Calu3 (cell line): ENCODE measurements at regions not wholly inside any gene's neighbourhood (a gene's known extent, or its start where the extent isn't known, plus 50 kb on each side); places are given as distances from the start of the nearest gene placed in this dataset.
"Not testable (repeated sequence)": the region's sequence is repeated elsewhere in the genome, so short reads cannot be mapped to it uniquely, and the experiment has no call there.

Source experiments
- BruUV-seq: library from RNA; stranded (reverse); fragments of 400-500 nt; replicated peaks from 2 replicates; lab custom pipeline; 2021; lab: Mats Ljungman, UMichigan
- CTCF ChIA-PET: fragments of 300-600 bp; sonication (Branson Sonifier 250); formaldehyde crosslinking; loops from one replicate; lab custom pipeline; 2022; ENCODE audit warnings: antibody characterized with exemption; lab: Charles Lee
- DNase-seq: peaks from one replicate; pipeline ENCODE4 v3.0.0; 2022
- H3K27ac Mint-ChIP-seq: one replicate; pipeline ENCODE4 v1.8.0; 2022; ENCODE audit warnings: mixed read lengths; ENCODE audit not compliant: unreplicated experiment
- H3K27me3 Mint-ChIP-seq: one replicate; pipeline ENCODE4 v1.8.0; 2022; ENCODE audit warnings: mixed read lengths; ENCODE audit not compliant: unreplicated experiment
- H3K36me3 Mint-ChIP-seq: one replicate; pipeline ENCODE4 v1.8.0; 2022; ENCODE audit warnings: mild to moderate bottlenecking, moderate library complexity, mixed read lengths; ENCODE audit not compliant: insufficient read depth, unreplicated experiment
- H3K4me1 Mint-ChIP-seq: one replicate; pipeline ENCODE4 v1.8.0; 2022; ENCODE audit warnings: mild to moderate bottlenecking, low read depth, mixed read lengths; ENCODE audit not compliant: unreplicated experiment
- H3K4me3 Mint-ChIP-seq: one replicate; pipeline ENCODE4 v1.8.0; 2022; ENCODE audit warnings: mild to moderate bottlenecking, low read depth, moderate library complexity, mixed read lengths; ENCODE audit not compliant: unreplicated experiment
- H3K9me3 Mint-ChIP-seq: one replicate; pipeline ENCODE4 v1.8.0; 2022; ENCODE audit warnings: low read depth, mixed read lengths; ENCODE audit not compliant: unreplicated experiment
- CTCF ChIP-seq: fragments of 200-600 bp; IDR thresholded peaks from one replicate; pipeline ENCODE4 v1.8.0; 2022; ENCODE audit warnings: antibody characterized with exemption; ENCODE audit not compliant: unreplicated experiment
- intact Hi-C: fragments of 100-400 bp; cut with micrococcal nuclease; formaldehyde crosslinking; loops from one replicate; pipeline ENCODE4 v1.10.0; 2022; ENCODE audit not compliant: unreplicated experiment

- no peaks in the 10 kb centered on the region for H3K27me3 Mint-ChIP-seq
- TF ChIP-seq CTCF = no peak
- H3K4me1 Mint-ChIP-seq = no peaks in the 10 kb centered on the region
- H3K36me3 Mint-ChIP-seq = no peaks in the 10 kb centered on the region
- CTCF ChIA-PET = no interaction called here
- no peaks in the 10 kb centered on the region for H3K9me3 Mint-ChIP-seq
- DNase-seq = no peak
- H3K4me3 Mint-ChIP-seq = no peak overlapping the region
- intact Hi-C loops = no loop called here
- no TSS peak for BruUV-seq
- no peak overlapping the region for H3K27ac Mint-ChIP-seq
Observed at GRCh38 chr9:29394855-29395254, 1821.6 kb upstream of the C9orf72 start.

GRCh38 chr9:29397148-29397547 is 1823.9 kb upstream of the C9orf72 start:
- intact Hi-C loops = no loop called here
- CTCF ChIA-PET = no interaction called here
- no TSS peak for BruUV-seq
- Mint-ChIP-seq H3K27ac (no peak overlapping the region), H3K4me1 (no peaks in the 10 kb centered on the region), H3K27me3 (no peaks in the 10 kb centered on the region), H3K9me3 (peaks cover 2% of the 10 kb centered on the region), H3K36me3 (no peaks in the 10 kb centered on the region), H3K4me3 (no peak overlapping the region)
- DNase-seq = no peak
- TF ChIP-seq CTCF = no peak

GRCh38 chr9:29416204-29416603 is 1842.9 kb upstream of the C9orf72 start:
- intact Hi-C loops = no loop called here
- BruUV-seq = no TSS peak
- Mint-ChIP-seq H3K27me3 (no peaks in the 10 kb centered on the region), H3K36me3 (no peaks in the 10 kb centered on the region), H3K4me3 (no peak overlapping the region), H3K9me3 (no peaks in the 10 kb centered on the region), H3K27ac (no peak overlapping the region), H3K4me1 (no peaks in the 10 kb centered on the region)
- CTCF ChIA-PET = no interaction called here
- no peak for DNase-seq
- TF ChIP-seq CTCF = no peak

- Mint-ChIP-seq H3K36me3 (no peaks in the 10 kb centered on the region), H3K4me3 (no peak overlapping the region), H3K4me1 (no peaks in the 10 kb centered on the region), H3K27me3 (no peaks in the 10 kb centered on the region), H3K27ac (no peak overlapping the region), H3K9me3 (no peaks in the 10 kb centered on the region)
- CTCF ChIA-PET = interaction anchor here (0.7 kb wide), 1 partner anchor 8 kb away, joined by 4 read pairs; no protein-coding TSS in a partner anchor
- no peak for DNase-seq
- intact Hi-C loops = no loop called here
- no peak for TF ChIP-seq CTCF
- no TSS peak for BruUV-seq
Observed at GRCh38 chr9:29422438-29422837, 1849.2 kb upstream of the C9orf72 start.

- Mint-ChIP-seq H3K36me3 (no peaks in the 10 kb centered on the region), H3K27ac (no peak overlapping the region), H3K9me3 (no peaks in the 10 kb centered on the region), H3K4me3 (no peak overlapping the region), H3K27me3 (no peaks in the 10 kb centered on the region), H3K4me1 (no peaks in the 10 kb centered on the region)
- CTCF ChIA-PET = no interaction called here
- TF ChIP-seq CTCF = no peak
- no peak for DNase-seq
- no TSS peak for BruUV-seq
- intact Hi-C loops = no loop called here
Observed at GRCh38 chr9:29432191-29432590, 1858.9 kb upstream of the C9orf72 start.

- CTCF ChIA-PET, H3K4me1 Mint-ChIP-seq, DNase-seq, H3K9me3 Mint-ChIP-seq, BruUV-seq, intact Hi-C loops, H3K4me3 Mint-ChIP-seq, H3K27me3 Mint-ChIP-seq, H3K27ac Mint-ChIP-seq, H3K36me3 Mint-ChIP-seq: not testable (repeated sequence)
Observed at GRCh38 chr9:29432656-29433055, 1859.4 kb upstream of the C9orf72 start.
